ENCODE measurements at regions not wholly inside any gene's neighbourhood (a gene's known extent, or its start where the extent isn't known, plus 50 kb on each side); places are given as distances from the start of the nearest gene placed in this dataset.

GRCh38 chr11:87453531-87454089 lies 415.9 kb downstream of the TMEM135 start:
- TF ChIP-seq CTCF (IDR thresholded peaks at IDR 0.05; ENCODE audit: insufficient read depth, low read depth, low read length) (no peak), EZH2 (IDR thresholded peaks at IDR 0.05; ENCODE audit: insufficient read depth, low read length) (no peak)
